Heart left ventricle (tissue), 13 donors: ENCODE measurements at regions not wholly inside any gene's neighbourhood (a gene's known extent, or its start where the extent isn't known, plus 50 kb on each side); places are given as distances from the start of the nearest gene placed in this dataset.

Source experiments
- CTCF ChIP-seq, 12 donors: fragments of 200-600 bp; sonication (generic) in 4 of 12; IDR thresholded peaks; one replicate each; pipeline versions ENCODE4 v1.5.0 to v1.8.0; 2018 to 2022; ENCODE audit warnings: antibody characterized with exemption in 12 of 12, mild to moderate bottlenecking in 5 of 12
- POLR2A ChIP-seq, 2 donors: fragments of 450-650 bp; IDR thresholded peaks; one replicate each; pipeline ENCODE4 v1.6.1; 2017; ENCODE audit warnings: antibody characterized with exemption in 2 of 2, mild to moderate bottlenecking in 2 of 2, moderate library complexity in 2 of 2
- donor health status: ischemic (EF 13 %, LVEDD 7.1; RV severe dilation, severe dysfunction).
- donor health status: DM: no; HTN: yes; CAD: no.
- donor health status: DM: no; HTN: no; CAD: no.
- donor health status: ischemic (EF 25% LVEDD 6.9; RV normal size, moderate dysfunction).
- donor health status: ischemic (EF 25% LVEDD 5.7; RV mildly dilated, moderate dysfunction).
- donor health status: ischemic (EF 35%, LVEDD 5.7; RV mildly dilated, moderate dysfunction).
- donor health status: nonischemic (EF 11% LVEDD 7.7; RV severe dilation, severe dysfunction).
- donor health status: DM: yes; HTN: yes; CAD: no.
- donor health status: PGD.
- donor health status: ischemic (EF 29% LVEDD 5.4; RV normal size, mild dysfunction).
- donor health status: nonischemic (EF 23%, LVEDD 6.1; RV moderate dilation, normal function).

- TF ChIP-seq CTCF (IDR thresholded peaks at IDR 0.05) (no peak), POLR2A (IDR thresholded peaks at IDR 0.05) (no peak)
Measured at GRCh38 chr4:126907389-126907788, 725.4 kb upstream of the INTU start.
